Nephron progenitor cell (in vitro differentiated cells): ENCODE measurements at regions not wholly inside any gene's neighbourhood (a gene's known extent, or its start where the extent isn't known, plus 50 kb on each side); places are given as distances from the start of the nearest gene placed in this dataset.
"Not testable (repeated sequence)": the region's sequence is repeated elsewhere in the genome, so short reads cannot be mapped to it uniquely, and the experiment has no call there.

Source experiments
- DNase-seq: peaks from one replicate; pipeline ENCODE4 v3.0.0; 2021
- H3K27ac Mint-ChIP-seq: 2 replicates; pipeline ENCODE4 v1.8.0; 2021; ENCODE audit warnings: mild to moderate bottlenecking, moderate library complexity, mixed read lengths
- H3K27me3 Mint-ChIP-seq: 2 replicates; pipeline ENCODE4 v1.8.0; 2021; ENCODE audit warnings: mild to moderate bottlenecking, low read depth, mixed read lengths; ENCODE audit not compliant: poor library complexity
- H3K36me3 Mint-ChIP-seq: 2 replicates; pipeline ENCODE4 v1.8.0; 2021; ENCODE audit warnings: low read depth, mixed read lengths
- H3K4me1 Mint-ChIP-seq: 2 replicates; pipeline ENCODE4 v1.8.0; 2021; ENCODE audit warnings: mixed read lengths
- H3K4me3 Mint-ChIP-seq: 2 replicates; pipeline ENCODE4 v1.8.0; 2021; ENCODE audit warnings: mild to moderate bottlenecking, moderate library complexity, mixed read lengths
- H3K9me3 Mint-ChIP-seq: 2 replicates; pipeline ENCODE4 v1.8.0; 2021; ENCODE audit warnings: mild to moderate bottlenecking, moderate library complexity, mixed read lengths
- TF ChIP-seq, protein P1 (sequence below): fragments of 200-600 bp; sonication (generic); IDR thresholded peaks from 2 replicates; pipeline ENCODE4 v1.5.0; 2021; ENCODE audit warnings: antibody characterized with exemption

DNA sequence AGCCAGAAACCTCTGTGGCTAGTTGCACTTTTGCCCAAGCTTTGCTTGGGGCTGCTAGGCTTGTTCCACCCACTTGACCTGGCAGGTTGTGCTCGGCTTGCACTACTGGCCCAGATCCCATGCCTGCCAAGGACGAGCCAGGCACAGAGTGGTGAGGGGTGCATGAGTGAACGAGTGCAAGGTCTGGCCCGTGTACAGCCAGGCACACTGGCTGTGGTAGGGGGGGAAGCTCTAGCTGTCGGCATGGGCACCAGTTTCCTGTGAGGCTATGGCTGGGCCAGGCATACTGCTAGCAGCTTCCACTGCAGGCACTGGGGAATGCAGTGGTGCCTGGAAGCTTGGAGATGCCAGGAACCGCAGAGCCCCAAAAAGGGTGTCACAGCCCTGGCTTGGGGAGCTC is 210.4 kb downstream of the AKAIN1 start:
- no peak overlapping the region for H3K27ac Mint-ChIP-seq
- H3K27me3 Mint-ChIP-seq: peaks cover 9% of the 10 kb centered on the region
- H3K9me3 Mint-ChIP-seq: peaks cover 21% of the 10 kb centered on the region
- DNase-seq: no peak
- H3K4me3 Mint-ChIP-seq: no peak overlapping the region
- peaks cover 7% of the 10 kb centered on the region for H3K36me3 Mint-ChIP-seq
- no peaks in the 10 kb centered on the region for H3K4me1 Mint-ChIP-seq
- TF ChIP-seq, protein P1, sequence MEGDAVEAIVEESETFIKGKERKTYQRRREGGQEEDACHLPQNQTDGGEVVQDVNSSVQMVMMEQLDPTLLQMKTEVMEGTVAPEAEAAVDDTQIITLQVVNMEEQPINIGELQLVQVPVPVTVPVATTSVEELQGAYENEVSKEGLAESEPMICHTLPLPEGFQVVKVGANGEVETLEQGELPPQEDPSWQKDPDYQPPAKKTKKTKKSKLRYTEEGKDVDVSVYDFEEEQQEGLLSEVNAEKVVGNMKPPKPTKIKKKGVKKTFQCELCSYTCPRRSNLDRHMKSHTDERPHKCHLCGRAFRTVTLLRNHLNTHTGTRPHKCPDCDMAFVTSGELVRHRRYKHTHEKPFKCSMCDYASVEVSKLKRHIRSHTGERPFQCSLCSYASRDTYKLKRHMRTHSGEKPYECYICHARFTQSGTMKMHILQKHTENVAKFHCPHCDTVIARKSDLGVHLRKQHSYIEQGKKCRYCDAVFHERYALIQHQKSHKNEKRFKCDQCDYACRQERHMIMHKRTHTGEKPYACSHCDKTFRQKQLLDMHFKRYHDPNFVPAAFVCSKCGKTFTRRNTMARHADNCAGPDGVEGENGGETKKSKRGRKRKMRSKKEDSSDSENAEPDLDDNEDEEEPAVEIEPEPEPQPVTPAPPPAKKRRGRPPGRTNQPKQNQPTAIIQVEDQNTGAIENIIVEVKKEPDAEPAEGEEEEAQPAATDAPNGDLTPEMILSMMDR: no peak

GRCh38 chr18:4986066-4986465 is 211.0 kb downstream of the AKAIN1 start:
- H3K9me3 Mint-ChIP-seq: peaks cover 23% of the 10 kb centered on the region
- TF ChIP-seq, protein P1: no peak
- peaks cover 9% of the 10 kb centered on the region for H3K27me3 Mint-ChIP-seq

DNA sequence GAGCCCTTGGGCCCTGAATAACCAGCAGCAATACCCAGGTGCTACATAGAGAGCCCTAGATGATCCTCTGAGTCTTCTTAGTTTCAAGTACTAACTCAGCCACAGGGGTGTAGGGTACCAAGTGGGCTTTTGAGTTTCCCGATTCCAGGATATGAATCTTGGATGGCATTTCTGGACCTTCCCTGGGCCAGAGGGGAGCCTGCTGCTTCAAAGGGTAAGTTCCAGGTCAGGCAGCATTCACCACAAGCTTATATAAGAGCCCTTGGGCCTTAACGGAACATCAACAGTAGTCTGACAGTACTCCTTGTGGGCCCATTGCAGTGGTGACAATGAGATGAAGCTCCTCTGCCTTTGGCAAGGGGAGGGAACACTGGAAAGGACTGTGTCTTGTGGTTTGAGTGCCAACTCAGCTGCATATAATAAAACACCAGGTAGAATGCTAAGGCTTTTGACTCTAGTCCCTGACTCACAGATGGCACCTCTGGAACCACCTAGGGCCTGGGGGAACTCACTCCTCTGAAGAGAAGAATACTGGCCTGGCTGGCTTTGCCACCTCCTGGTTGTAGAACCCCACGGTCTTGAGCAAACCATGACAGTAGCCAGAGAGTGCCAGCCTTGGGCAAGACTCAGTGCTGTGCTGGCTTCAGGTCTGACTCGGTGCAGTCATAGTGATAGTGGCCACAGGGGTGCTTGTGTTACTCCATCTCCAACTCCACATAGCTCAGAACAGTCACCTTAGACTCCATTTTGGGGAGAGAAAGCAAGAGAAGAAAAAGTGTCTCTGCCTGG is 235.7 kb downstream of the AKAIN1 start:
- Mint-ChIP-seq H3K9me3 (peaks cover 18% of the 10 kb centered on the region), H3K4me3 (no peak overlapping the region), H3K4me1 (no peaks in the 10 kb centered on the region), H3K36me3 (no peaks in the 10 kb centered on the region), H3K27me3 (no peaks in the 10 kb centered on the region), H3K27ac (no peak overlapping the region)
- TF ChIP-seq, protein P1: no peak
- no peak for DNase-seq

More at GRCh38 chr18:4986066-4986465, 211.0 kb downstream of the AKAIN1 start:
- DNase-seq: no peak
- Mint-ChIP-seq H3K4me1 (no peaks in the 10 kb centered on the region), H3K27ac (no peak overlapping the region), H3K4me3 (no peak overlapping the region), H3K36me3 (peaks cover 2% of the 10 kb centered on the region)

DNA sequence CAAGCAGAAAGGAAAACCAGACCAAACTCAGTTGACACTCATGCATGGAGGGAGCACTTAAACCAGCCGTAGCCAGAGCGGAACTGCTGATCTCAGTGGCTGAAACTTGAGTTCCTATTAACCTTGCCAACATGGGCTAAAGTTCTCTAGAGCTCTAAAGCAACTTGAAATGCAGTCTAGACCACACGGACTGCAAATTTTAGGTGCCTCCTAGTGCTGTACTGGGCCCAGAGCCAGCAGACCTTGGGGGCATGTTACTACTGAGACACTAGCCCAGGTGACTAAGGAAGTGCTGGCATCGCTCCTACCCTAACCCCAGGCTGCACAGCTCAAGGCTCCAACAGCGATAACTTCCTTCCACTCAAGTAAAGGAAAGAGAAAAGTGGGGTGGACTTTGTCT is 236.5 kb downstream of the AKAIN1 start:
- H3K27me3 Mint-ChIP-seq: no peaks in the 10 kb centered on the region
- TF ChIP-seq, protein P1: no peak
- H3K36me3 Mint-ChIP-seq: no peaks in the 10 kb centered on the region
- no peaks in the 10 kb centered on the region for H3K4me1 Mint-ChIP-seq
- peaks cover 14% of the 10 kb centered on the region for H3K9me3 Mint-ChIP-seq
- no peak for DNase-seq
- H3K4me3 Mint-ChIP-seq: no peak overlapping the region
- H3K27ac Mint-ChIP-seq: no peak overlapping the region

- DNase-seq: no peak
- TF ChIP-seq, protein P1: no peak
- Mint-ChIP-seq H3K27me3 (no peaks in the 10 kb centered on the region), H3K4me1 (no peaks in the 10 kb centered on the region), H3K36me3 (peaks cover 10% of the 10 kb centered on the region), H3K4me3 (no peak overlapping the region), H3K27ac (no peak overlapping the region), H3K9me3 (peaks cover 32% of the 10 kb centered on the region)
Measured at GRCh38 chr18:4931209-4931608, 265.8 kb downstream of the AKAIN1 start.

DNA sequence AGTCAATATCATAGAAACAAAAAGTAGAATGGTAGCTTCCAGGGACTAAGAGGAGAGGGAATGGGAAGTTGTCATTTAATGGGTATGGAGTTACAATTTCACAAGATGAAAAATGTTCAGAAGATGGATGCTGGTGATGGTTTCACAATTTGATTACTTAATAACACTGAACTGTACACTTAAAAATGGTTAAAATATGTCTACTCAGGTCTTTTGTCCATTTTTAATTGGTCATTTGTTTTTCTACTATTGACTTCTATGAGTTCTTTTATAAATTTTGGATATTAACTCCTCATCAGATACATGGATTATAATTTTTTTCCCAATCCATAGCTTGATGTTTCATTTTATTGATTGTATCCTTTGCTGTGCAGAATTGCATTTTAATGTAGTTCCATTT is 275.5 kb downstream of the AKAIN1 start:
- TF ChIP-seq, protein P1: no peak
- Mint-ChIP-seq H3K4me1 (no peaks in the 10 kb centered on the region), H3K27ac (no peak overlapping the region), H3K27me3 (peaks cover 4% of the 10 kb centered on the region), H3K4me3 (no peak overlapping the region), H3K36me3 (no peaks in the 10 kb centered on the region), H3K9me3 (no peaks in the 10 kb centered on the region)
- no peak for DNase-seq

- not testable (repeated sequence) for H3K4me1 Mint-ChIP-seq, H3K36me3 Mint-ChIP-seq, DNase-seq, H3K27ac Mint-ChIP-seq, H3K27me3 Mint-ChIP-seq, H3K9me3 Mint-ChIP-seq, H3K4me3 Mint-ChIP-seq
Measured at GRCh38 chr18:4917509-4917908, 279.5 kb downstream of the AKAIN1 start.
